ENCODE measurements at regions not wholly inside any gene's neighbourhood (a gene's known extent, or its start where the extent isn't known, plus 50 kb on each side); places are given as distances from the start of the nearest gene placed in this dataset. TPM values are rescaled to one million over a fixed set of nuclear protein-coding genes. Genes with fewer than 3 reads are reported as not detected.

DNA sequence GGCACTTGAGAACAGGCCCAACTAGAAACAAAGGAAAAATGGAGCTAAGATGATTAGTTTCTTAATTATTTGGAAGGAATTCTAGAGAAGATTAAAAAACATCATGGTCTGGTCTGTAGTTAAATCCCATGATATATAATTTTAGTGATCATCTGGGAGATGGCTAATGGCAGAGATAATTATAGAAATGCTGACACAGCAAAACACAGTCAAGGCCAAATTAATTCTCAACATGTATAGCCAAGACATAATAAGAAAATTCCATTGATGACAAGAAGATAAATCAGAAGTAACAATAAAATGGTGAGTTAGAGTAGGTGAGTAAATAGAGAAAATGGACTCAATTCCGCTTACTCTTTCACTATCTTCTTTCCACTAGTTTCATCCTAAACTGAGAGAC lies 59.2 kb upstream of the ITGA4 start:
- TF ChIP-seq, protein P1, sequence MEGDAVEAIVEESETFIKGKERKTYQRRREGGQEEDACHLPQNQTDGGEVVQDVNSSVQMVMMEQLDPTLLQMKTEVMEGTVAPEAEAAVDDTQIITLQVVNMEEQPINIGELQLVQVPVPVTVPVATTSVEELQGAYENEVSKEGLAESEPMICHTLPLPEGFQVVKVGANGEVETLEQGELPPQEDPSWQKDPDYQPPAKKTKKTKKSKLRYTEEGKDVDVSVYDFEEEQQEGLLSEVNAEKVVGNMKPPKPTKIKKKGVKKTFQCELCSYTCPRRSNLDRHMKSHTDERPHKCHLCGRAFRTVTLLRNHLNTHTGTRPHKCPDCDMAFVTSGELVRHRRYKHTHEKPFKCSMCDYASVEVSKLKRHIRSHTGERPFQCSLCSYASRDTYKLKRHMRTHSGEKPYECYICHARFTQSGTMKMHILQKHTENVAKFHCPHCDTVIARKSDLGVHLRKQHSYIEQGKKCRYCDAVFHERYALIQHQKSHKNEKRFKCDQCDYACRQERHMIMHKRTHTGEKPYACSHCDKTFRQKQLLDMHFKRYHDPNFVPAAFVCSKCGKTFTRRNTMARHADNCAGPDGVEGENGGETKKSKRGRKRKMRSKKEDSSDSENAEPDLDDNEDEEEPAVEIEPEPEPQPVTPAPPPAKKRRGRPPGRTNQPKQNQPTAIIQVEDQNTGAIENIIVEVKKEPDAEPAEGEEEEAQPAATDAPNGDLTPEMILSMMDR (IDR thresholded peaks at IDR 0.05) = no peak
- TF ChIP-seq POLR2AphosphoS5 (IDR thresholded peaks at IDR 0.05; ENCODE audit: insufficient read depth in 1 of 2, low read depth in 1 of 2) (no peak), POLR2A (IDR thresholded peaks at IDR 0.05) (no peak)

GRCh38 chr2:181399027-181399426 lies 58.2 kb upstream of the ITGA4 start:
- no peak for TF ChIP-seq POLR2AphosphoS5 (IDR thresholded peaks at IDR 0.05; ENCODE audit: insufficient read depth in 1 of 2, low read depth in 1 of 2)
- TF ChIP-seq POLR2A (IDR thresholded peaks at IDR 0.05) = no peak
- TF ChIP-seq, protein P1 (IDR thresholded peaks at IDR 0.05) = no peak
- H3K9me3 ChIP-seq = no peaks in the 10 kb centered on the region
- no peak for DNase-seq (ENCODE audit: extremely low spot score in 2 of 2)
- no peaks in the 10 kb centered on the region for H3K36me3 ChIP-seq
- H3K4me1 ChIP-seq = no peaks in the 10 kb centered on the region
- no peak overlapping the region for H3K27ac ChIP-seq
- no peaks in the 10 kb centered on the region for H3K27me3 ChIP-seq
- intact Hi-C loops (cut with DNase I) = no loop called here
- H3K4me3 ChIP-seq = no peak overlapping the region

More for the DNA sequence above, 59.2 kb upstream of the ITGA4 start:
- Histone ChIP-seq H3K27ac (no peak overlapping the region), H3K9me3 (no peaks in the 10 kb centered on the region), H3K4me1 (no peaks in the 10 kb centered on the region), H3K27me3 (no peaks in the 10 kb centered on the region), H3K4me3 (no peak overlapping the region), H3K36me3 (no peaks in the 10 kb centered on the region)
- no peak for DNase-seq (ENCODE audit: extremely low spot score in 2 of 2)
- intact Hi-C loops (cut with DNase I) = no loop called here

DNA sequence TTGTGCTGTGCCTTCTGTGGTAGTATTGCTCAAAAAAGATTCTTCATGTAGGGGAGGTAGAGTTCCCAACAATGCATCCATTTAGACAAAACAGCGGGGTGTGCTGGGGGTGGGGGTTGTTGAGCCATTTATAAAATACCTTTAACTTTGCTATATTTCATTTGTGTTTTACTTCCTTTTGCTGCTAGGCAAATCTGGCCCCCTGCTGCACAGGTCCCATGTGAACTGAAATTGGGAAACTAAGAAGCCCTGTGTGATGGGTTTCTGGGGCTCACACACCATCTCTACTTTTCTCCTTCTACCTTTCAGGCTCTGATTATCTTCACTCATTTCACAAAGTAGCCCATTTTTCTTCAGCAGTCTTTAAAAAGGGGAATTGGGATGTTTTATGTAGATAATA lies 52.7 kb upstream of the ITGA4 start:
- Histone ChIP-seq H3K4me1 (no peaks in the 10 kb centered on the region), H3K36me3 (no peaks in the 10 kb centered on the region), H3K4me3 (no peak overlapping the region), H3K9me3 (no peaks in the 10 kb centered on the region), H3K27ac (no peak overlapping the region), H3K27me3 (no peaks in the 10 kb centered on the region)
- no peak for TF ChIP-seq POLR2A (IDR thresholded peaks at IDR 0.05)
- TF ChIP-seq POLR2AphosphoS5 (IDR thresholded peaks at IDR 0.05; ENCODE audit: insufficient read depth in 1 of 2, low read depth in 1 of 2) = no peak
- TF ChIP-seq, protein P1 (IDR thresholded peaks at IDR 0.05) = no peak
- intact Hi-C loops (cut with DNase I) = no loop called here
- DNase-seq (ENCODE audit: extremely low spot score in 2 of 2) = no peak

DNA sequence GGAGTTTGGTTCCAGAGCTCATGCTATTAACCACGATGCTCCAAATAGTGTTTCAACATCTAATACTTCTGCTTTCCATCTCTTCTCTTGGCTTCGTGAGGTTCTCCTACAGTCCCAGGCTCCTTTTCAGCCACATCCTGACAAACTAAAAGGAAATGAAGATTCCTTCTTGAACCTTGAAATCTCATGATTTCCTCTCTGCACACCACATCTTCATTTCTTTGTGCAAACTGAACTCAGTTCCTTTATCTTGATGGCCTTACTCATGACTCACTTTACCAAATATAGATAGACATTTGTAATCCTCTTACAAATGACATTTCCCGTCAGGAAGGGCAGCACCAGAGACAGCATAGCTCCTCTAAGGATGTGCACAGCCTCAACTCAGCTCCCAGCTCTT lies 50.0 kb upstream of the ITGA4 start:
- DNase-seq (ENCODE audit: extremely low spot score in 2 of 2) = no peak
- no peak for TF ChIP-seq POLR2A (IDR thresholded peaks at IDR 0.05)
- no peaks in the 10 kb centered on the region for H3K36me3 ChIP-seq
- no peak overlapping the region for H3K4me3 ChIP-seq
- no peak overlapping the region for H3K27ac ChIP-seq
- H3K9me3 ChIP-seq = no peaks in the 10 kb centered on the region
- H3K27me3 ChIP-seq = no peaks in the 10 kb centered on the region
- intact Hi-C loops (cut with DNase I) = no loop called here
- H3K4me1 ChIP-seq = no peaks in the 10 kb centered on the region

Small RNA genes in the stretch of these regions (microRNA-seq; reads per million reads assigned to microRNA genes)
- not detected for gene MIR4437 (ENCODE audit: borderline number of aligned reads, borderline replicate concordance)

Small RNA genes in the stretch of these regions (small RNA-seq; reads per million reads assigned to genes)
- not detected for gene MIR4437

Data from vagina (tissue), 2 donors.